ENCODE measurements at regions not wholly inside any gene's neighbourhood (a gene's known extent, or its start where the extent isn't known, plus 50 kb on each side); places are given as distances from the start of the nearest gene placed in this dataset.
A peak's percentile ranks its signal among the peaks of the same experiment; 100 is the strongest.

DNA sequence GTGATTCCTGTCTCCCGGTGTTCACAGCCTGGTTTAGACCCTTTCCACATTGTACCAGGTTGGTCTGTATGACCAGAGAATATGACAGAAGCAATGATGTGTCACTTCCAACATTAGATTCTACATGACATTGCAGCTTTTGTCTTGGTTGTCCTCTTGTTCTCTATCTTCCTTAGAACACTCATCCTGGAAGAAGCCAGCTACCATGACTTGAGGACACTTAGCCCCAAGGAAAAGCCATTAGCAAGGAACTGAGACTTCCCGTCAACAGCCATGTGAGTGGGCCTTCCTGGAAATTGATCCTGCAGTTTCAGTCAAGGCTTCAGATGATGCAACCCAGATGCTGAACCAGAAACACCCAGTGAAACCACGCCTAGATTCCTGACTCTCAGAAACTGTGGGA lies 143.3 kb downstream of the MREG start:
- DNase-seq (ENCODE audit: low read depth) (peak; percentile 79), FAIRE-seq (peak; percentile 36)
- TF ChIP-seq, protein P1, sequence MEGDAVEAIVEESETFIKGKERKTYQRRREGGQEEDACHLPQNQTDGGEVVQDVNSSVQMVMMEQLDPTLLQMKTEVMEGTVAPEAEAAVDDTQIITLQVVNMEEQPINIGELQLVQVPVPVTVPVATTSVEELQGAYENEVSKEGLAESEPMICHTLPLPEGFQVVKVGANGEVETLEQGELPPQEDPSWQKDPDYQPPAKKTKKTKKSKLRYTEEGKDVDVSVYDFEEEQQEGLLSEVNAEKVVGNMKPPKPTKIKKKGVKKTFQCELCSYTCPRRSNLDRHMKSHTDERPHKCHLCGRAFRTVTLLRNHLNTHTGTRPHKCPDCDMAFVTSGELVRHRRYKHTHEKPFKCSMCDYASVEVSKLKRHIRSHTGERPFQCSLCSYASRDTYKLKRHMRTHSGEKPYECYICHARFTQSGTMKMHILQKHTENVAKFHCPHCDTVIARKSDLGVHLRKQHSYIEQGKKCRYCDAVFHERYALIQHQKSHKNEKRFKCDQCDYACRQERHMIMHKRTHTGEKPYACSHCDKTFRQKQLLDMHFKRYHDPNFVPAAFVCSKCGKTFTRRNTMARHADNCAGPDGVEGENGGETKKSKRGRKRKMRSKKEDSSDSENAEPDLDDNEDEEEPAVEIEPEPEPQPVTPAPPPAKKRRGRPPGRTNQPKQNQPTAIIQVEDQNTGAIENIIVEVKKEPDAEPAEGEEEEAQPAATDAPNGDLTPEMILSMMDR (IDR thresholded peaks at IDR 0.05; ENCODE audit: insufficient read depth, low read length, severe bottlenecking): no peak
- H3K27me3 ChIP-seq (ENCODE audit: control insufficient read depth, insufficient read depth, low read length): no peaks in the 10 kb centered on the region
- no peaks in the 10 kb centered on the region for H3K36me3 ChIP-seq (ENCODE audit: control insufficient read depth, insufficient read depth, low read length)
- H3K4me3 ChIP-seq (ENCODE audit: low read depth, low read length): no peak overlapping the region

DNA sequence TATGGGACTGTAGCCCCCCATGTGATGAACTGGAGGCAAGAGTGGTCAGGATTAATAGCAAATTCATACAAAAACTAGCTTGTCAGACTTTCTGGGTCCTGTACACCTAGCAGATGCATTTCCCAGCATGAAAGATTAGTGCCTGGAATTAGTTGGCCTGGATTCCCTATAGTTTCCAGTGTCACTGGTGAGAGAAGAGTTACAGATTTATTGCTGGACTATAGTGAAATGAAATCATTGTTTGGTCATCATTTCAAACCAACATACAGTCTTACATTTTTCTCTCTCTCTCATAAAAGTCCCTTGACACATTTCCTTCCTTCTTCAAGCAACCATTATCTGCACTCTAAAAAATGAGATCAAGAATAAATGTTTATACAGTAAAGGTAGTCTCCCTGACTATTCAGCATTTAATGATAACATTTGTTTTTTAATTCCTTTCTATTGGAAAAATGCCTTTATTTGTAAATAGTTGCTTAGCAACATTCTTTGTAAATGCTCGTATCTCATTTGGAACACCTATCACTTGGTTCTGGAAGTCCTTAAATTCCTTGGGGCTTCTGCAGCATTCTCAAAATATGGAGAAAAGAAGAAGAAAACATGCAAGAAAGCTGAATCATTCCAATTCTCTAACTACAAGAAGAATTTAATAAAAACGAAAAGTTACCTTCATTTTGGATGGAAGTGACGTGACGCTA lies 144.4 kb downstream of the MREG start:
- Histone ChIP-seq H3K36me3 (ENCODE audit: control insufficient read depth, insufficient read depth, low read length) (no peaks in the 10 kb centered on the region), H3K4me3 (ENCODE audit: low read depth, low read length) (no peak overlapping the region), H3K27me3 (ENCODE audit: control insufficient read depth, insufficient read depth, low read length) (no peaks in the 10 kb centered on the region)
- DNase-seq (ENCODE audit: low read depth): no peak
- FAIRE-seq: no peak
- TF ChIP-seq, protein P1 (IDR thresholded peaks at IDR 0.05; ENCODE audit: insufficient read depth, low read length, severe bottlenecking): no peak

DNA sequence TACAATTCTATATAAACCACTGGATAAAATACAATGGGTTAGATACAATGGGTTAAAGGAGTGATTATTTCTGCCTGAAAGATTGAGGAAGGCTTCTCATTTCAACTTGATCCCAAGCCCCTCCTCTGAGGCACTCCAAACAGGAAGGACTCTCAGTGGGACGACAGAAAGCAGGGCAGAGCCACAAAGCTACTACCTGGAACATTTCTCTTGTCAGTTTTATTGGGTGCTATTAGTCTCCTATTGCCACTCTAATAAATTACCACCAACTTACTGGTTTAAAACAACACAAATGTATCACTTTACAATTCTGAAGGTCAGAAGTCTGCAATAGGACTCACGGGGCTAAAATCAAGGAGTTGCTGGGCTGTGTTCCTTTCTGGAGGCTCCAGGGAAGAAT lies 146.7 kb downstream of the MREG start:
- H3K36me3 ChIP-seq (ENCODE audit: control insufficient read depth, insufficient read depth, low read length): no peaks in the 10 kb centered on the region
- no peak for DNase-seq (ENCODE audit: low read depth)
- H3K4me3 ChIP-seq (ENCODE audit: low read depth, low read length): no peak overlapping the region
- no peaks in the 10 kb centered on the region for H3K27me3 ChIP-seq (ENCODE audit: control insufficient read depth, insufficient read depth, low read length)
- TF ChIP-seq, protein P1 (IDR thresholded peaks at IDR 0.05; ENCODE audit: insufficient read depth, low read length, severe bottlenecking): no peak
- FAIRE-seq: no peak

DNA sequence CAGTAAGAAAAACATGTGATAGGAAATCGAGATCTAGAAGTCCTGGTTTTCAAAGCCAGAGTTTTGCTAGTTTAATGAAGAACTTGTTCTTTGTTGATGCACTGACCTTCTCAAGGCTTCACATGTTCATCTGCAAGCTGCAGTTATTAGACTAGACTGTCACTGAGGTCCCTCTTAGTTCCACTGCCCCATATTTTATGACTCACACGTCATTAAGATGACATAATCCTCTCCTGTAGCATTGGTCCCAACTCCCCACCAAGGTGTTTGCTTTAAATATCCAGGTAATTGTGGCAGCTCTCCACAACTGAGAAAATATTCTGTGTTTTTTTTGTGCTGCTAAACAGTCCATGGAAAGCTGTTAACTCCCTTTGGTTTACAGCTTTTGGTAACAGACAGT lies 149.7 kb downstream of the MREG start:
- no peaks in the 10 kb centered on the region for H3K27me3 ChIP-seq (ENCODE audit: control insufficient read depth, insufficient read depth, low read length)
- TF ChIP-seq, protein P1 (IDR thresholded peaks at IDR 0.05; ENCODE audit: insufficient read depth, low read length, severe bottlenecking): no peak
- H3K36me3 ChIP-seq (ENCODE audit: control insufficient read depth, insufficient read depth, low read length): no peaks in the 10 kb centered on the region
- no peak overlapping the region for H3K4me3 ChIP-seq (ENCODE audit: low read depth, low read length)
- DNase-seq (ENCODE audit: low read depth) (no peak), FAIRE-seq (no peak)

DNA sequence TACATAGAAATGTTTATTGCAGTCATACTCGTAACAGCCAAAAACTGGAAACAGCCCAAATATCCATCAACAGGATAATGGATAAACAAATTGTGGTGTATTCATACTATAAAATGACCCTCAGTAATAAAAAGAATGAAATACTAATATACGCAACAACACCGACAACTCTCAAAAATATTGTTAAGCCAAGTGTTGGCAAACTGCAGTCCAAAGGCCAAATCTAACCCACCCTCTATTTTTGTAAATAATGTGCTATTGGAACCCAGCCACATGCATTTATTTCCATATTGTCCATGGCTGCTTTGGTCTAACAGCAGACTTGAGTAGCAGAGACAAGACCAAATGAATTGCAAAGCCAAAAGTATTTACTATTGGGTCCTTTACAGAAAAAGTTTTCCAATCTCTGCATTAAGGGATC lies 151.0 kb downstream of the MREG start:
- TF ChIP-seq, protein P1 (IDR thresholded peaks at IDR 0.05; ENCODE audit: insufficient read depth, low read length, severe bottlenecking): no peak
- Histone ChIP-seq H3K27me3 (ENCODE audit: control insufficient read depth, insufficient read depth, low read length) (no peaks in the 10 kb centered on the region), H3K4me3 (ENCODE audit: low read depth, low read length) (no peak overlapping the region), H3K36me3 (ENCODE audit: control insufficient read depth, insufficient read depth, low read length) (no peaks in the 10 kb centered on the region)
- DNase-seq (ENCODE audit: low read depth) (no peak), FAIRE-seq (no peak)
